ENCODE measurements at regions not wholly inside any gene's neighbourhood (a gene's known extent, or its start where the extent isn't known, plus 50 kb on each side); places are given as distances from the start of the nearest gene placed in this dataset.
"Not testable (repeated sequence)": the region's sequence is repeated elsewhere in the genome, so short reads cannot be mapped to it uniquely, and the experiment has no call there.

DNA sequence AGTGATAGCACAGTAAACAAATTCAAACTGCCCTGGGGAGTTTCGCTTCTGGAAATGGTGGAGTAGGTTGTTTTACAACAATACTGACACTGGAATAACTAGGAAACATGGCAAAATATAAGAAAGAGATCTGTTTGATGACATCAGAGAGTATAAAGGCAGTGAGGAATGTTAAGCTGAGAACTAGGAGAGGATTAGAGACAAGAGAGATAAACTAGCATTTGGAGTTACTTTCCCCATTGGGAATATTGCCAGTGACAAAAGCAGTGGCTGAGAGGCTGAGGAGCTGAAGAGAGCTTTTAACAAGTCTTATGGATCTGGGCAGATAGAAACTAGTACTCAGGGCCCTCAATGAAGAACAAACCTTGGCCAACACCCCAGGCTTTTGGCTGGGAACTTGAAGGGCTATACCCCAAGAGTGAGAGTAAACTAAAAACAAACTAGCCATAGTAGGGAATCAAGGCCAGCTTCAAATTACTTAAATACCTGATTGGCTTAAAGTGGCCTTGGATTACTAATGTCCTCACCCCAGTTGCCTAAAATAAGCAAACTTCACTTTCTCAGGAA, 280.4 kb downstream of the KLF13 start:
- DNase-seq (ENCODE audit: low read depth) = peak; percentile 29
- no peak overlapping the region for H3K4me3 ChIP-seq (ENCODE audit: low read length)
- TF ChIP-seq, protein P1, sequence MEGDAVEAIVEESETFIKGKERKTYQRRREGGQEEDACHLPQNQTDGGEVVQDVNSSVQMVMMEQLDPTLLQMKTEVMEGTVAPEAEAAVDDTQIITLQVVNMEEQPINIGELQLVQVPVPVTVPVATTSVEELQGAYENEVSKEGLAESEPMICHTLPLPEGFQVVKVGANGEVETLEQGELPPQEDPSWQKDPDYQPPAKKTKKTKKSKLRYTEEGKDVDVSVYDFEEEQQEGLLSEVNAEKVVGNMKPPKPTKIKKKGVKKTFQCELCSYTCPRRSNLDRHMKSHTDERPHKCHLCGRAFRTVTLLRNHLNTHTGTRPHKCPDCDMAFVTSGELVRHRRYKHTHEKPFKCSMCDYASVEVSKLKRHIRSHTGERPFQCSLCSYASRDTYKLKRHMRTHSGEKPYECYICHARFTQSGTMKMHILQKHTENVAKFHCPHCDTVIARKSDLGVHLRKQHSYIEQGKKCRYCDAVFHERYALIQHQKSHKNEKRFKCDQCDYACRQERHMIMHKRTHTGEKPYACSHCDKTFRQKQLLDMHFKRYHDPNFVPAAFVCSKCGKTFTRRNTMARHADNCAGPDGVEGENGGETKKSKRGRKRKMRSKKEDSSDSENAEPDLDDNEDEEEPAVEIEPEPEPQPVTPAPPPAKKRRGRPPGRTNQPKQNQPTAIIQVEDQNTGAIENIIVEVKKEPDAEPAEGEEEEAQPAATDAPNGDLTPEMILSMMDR (conservative IDR thresholded peaks at IDR 0.05; ENCODE audit: low read depth, low read length) = no peak

DNA sequence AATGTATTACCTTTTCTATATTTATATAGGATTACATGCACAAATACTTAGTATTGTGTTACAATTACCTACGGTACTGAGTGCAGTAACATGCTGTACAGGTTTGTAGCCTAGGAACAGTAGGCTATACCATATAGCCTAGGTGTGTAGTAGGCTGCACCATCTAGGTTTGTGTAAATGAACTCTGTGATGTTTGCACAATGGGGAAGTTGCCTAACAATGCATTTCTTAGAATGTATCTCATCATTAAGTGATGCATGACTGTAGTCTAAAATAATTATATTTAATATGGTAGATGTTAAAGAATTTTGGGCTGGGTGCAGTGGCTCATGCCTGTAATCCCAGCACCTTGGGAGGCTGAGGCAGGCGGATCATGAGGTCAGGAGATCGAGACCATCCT, 281.0 kb downstream of the KLF13 start:
- TF ChIP-seq, protein P1 (conservative IDR thresholded peaks at IDR 0.05; ENCODE audit: low read depth, low read length) = no peak
- no peak overlapping the region for H3K4me3 ChIP-seq (ENCODE audit: low read length)
- no peak for DNase-seq (ENCODE audit: low read depth)

DNA sequence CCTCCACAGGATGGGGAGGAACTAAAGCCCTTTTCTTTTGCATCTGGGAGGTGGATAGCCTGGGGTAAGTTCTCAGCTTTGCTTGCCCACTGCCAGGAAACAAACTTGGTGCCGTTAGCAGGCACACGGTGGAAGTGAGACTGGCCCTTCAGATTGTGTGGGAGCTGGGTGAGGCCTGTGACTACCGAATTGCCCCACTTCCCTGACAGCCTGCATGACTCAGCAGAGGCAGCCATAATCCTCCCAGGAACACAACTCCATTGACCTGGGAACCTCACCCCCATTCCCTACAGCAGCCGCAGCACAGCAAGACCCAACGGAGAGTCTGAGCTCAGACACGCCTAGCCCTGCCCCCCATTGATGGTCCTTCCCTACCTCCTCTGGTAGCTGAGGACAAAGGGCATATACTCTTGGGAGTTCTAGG, 282.6 kb downstream of the KLF13 start:
- TF ChIP-seq, protein P1 (conservative IDR thresholded peaks at IDR 0.05; ENCODE audit: low read depth, low read length) = no peak
- no peak for DNase-seq (ENCODE audit: low read depth)
- H3K4me3 ChIP-seq (ENCODE audit: low read length) = no peak overlapping the region

DNA sequence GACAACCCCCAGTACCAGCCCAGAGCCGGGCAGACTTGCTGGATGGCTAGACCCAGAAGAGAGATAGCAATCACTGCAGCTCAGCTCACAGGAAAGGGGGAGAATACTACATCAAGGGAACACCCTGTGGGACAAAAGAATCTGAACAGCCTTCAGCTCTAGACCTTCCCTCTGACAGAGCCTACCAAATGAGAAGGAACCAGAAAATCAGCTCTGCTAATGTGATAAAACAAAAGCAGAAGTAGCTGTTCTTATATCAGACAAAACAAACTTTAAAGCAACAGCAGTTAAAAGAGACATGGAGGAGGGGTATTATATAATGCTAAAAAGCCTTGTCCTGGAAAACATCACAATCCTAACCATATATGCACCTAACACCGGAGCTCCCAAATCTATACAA, 283.3 kb downstream of the KLF13 start:
- DNase-seq (ENCODE audit: low read depth) = no peak

DNA sequence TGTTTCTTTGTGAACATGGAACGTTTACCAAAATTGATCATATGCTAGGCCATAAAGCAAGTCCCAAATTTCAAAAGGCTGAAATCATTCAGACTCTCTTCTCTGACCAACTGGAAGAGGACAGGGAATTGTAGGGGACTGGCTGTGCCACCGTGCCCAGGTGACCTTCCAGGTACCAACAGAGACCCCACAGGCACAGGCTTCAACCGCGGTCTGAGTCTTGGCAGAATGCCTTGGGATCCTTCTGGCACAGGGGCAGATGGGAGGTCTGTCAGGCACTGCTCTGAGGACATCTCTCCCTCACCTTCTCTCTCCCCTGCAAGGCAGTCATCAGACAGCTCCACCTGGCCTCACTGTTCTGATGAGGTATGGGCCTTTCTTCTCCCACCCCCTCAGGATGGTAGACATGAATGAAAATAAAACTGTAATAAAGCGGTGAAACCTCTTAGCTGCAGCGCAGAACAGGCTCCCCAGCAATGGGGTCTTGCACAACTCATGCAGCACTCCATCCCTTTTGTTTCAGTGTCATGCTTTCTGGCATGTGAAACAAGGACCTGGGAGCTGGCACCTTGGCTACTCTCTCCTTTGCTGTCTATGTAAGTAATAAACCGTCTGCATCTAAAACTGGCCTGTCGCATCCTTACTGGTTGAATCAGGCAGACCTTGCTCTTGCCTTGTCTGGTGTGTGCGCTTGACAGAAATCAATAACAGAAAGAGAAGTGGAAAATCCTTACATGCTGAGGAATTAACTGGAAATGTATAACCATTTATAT, 289.2 kb downstream of the KLF13 start:
- TF ChIP-seq, protein P1 (conservative IDR thresholded peaks at IDR 0.05; ENCODE audit: low read depth, low read length) = no peak
- H3K4me3 ChIP-seq (ENCODE audit: low read length) = no peak overlapping the region
- DNase-seq (ENCODE audit: low read depth) = no peak

More for the DNA sequence above, 283.3 kb downstream of the KLF13 start:
- TF ChIP-seq, protein P1 (conservative IDR thresholded peaks at IDR 0.05; ENCODE audit: low read depth, low read length) = no peak
- no peak overlapping the region for H3K4me3 ChIP-seq (ENCODE audit: low read length)

DNA sequence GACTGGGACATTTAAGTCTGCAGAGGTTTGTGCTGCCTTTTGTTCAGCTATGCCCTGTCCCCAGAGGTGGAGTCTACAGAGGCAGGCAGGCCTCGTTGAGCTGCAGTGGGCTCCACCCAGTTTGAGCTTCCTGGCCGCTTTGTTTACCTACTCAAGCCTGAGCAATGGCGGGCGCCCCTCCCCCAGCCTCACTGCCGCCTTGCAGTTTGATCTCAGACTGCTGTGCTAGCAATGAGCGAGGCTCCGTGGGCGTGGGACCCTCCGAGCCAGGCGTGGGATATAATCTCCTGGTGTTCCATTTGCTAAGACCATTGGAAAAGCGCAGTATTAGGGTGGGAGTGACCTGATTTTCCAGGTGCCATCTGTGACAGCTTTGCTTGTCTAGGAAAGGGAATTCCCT, 296.7 kb downstream of the KLF13 start:
- DNase-seq (ENCODE audit: low read depth); H3K4me3 ChIP-seq (ENCODE audit: low read length): not testable (repeated sequence)

DNA sequence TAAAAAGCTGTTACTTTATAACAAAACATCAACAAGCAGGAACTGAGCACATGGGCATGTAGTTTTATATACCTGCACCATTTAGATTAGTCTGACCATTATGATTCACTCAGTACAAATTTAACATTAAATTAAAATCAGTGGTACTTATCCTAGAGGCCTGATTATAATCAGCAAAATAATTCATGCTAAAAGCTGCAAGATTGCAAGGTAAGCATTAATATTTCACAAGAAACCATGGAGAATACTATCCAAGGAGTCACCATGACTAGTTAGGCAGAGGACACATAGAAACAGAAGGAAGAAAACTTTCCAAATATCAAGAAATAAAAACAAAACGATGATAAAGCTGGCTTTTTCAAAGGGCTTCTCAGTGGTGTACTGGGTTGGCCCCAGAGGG, 297.5 kb downstream of the KLF13 start:
- not testable (repeated sequence) for H3K4me3 ChIP-seq (ENCODE audit: low read length); DNase-seq (ENCODE audit: low read depth)

DNA sequence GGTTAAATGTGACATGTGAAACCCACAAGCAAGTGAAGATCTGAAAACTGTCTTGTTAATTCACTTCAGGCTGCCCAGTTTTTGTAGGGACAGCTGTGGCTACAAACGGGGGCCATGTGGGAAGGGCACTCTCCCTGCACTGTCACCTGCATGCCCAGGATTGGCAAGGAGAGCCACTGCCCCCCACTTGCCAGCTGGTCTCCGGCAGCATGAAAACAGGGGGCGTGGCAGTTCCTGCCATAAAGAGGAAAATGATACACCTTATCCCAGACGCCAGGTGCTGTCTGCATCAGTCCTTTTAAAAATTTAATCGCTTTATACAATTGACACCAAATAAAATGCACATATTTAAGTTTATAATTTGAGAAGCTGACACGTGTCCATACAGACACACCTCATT, 309.1 kb downstream of the KLF13 start:
- not testable (repeated sequence) for H3K4me3 ChIP-seq (ENCODE audit: low read length); DNase-seq (ENCODE audit: low read depth)

DNA sequence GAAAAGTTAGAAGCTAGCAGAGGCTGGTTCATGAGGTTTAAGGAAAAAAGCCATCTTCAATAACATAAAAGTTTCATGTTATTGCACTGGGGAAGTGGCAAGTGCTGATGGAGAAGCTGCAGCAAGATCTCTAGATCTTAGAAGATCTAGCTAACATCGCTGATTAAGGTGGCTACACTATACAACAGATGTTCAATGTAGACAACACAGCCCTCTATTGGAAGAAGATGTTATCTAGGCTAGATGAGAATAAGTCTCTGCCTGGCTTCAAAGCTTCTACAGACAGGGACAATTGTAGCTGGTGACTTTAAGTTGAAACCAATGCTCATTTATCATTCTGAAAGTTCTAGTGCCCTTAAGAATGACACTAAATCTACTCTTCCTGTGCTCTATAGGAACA, 310.3 kb downstream of the KLF13 start:
- not testable (repeated sequence) for H3K4me3 ChIP-seq (ENCODE audit: low read length); DNase-seq (ENCODE audit: low read depth)

DNA sequence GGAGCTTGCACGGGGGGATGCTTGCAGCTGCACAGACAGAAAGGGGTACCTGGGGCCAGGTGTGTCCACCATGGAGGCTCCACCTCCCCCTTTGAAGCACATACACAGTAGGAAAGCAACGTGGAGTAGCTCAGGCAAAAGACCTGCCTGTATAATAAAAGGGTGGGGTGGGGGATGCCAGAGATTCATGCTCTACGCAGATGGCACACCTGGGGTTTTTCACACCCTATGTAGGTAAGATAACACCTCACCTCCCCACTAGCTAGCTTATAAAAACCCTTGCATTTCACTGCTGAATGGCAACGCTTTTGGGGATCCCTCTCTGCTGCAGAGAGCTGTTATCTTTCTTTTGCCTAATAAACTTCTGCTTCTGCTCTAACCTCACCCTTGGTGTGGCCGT, 317.3 kb downstream of the KLF13 start:
- H3K4me3 ChIP-seq (ENCODE audit: low read length); DNase-seq (ENCODE audit: low read depth): not testable (repeated sequence)

DNA sequence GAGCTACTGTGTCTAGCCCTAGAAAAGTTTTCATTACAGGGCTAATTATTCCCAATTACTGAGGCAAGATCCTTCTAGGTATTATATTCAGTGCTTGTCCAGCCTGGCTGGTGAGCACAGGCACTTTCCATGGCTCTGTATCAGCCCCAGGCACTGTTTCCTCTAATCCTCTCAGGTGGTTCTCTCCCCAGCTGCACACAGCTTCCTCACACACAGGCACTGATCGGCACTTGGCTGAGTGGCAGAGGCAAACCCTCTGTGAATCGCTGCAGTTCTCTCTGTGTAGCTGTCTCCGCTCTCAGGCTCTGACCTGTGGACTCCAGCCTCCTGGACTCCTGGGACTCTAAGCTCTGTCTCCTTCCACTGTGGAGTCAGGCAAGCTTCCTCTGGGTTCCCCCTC, 318.1 kb downstream of the KLF13 start:
- H3K4me3 ChIP-seq (ENCODE audit: low read length); DNase-seq (ENCODE audit: low read depth): not testable (repeated sequence)

DNA sequence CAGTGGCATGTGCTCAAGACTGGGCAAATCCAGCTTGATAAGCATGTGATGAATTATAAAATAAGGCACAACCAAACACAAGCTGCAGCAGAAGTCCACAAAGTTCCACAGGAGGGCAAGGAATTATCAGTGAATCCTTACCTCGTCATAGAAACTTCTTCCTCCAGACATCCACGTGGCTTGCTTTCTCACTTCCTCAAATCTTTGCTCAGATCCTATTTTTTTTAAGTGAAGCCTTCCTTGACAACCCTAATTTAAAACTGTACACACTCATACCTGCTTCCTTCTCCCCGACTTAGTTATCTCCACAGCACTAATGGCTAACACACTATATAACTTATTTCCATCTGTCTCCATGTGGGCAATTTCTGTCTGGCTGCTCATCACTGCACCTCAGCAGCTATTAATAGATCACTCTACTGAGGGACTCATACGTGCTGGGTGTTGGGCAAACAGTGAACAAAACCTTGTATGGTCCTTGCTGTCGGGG, 320.7 kb downstream of the KLF13 start:
- not testable (repeated sequence) for H3K4me3 ChIP-seq (ENCODE audit: low read length); DNase-seq (ENCODE audit: low read depth)

DNA sequence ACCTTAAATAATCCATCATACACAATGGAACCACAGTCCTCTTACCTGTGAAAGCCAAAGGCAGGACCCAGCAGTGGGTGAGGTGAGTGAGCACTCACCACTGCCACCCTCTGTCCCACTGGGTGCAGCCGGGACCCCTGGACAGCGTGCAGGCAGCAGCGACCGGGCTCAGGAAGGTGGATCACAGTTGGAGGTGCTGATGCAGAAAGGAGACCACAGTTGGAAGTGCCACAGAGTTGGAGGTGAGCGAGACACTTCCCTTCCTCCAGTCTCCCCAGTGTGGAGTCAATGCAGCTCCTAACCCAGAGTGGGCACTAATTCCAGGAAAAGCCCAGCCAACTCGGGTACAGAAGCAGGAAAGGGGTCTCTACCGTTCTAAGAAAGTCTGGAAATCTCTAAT, 323.0 kb downstream of the KLF13 start:
- not testable (repeated sequence) for H3K4me3 ChIP-seq (ENCODE audit: low read length); DNase-seq (ENCODE audit: low read depth)

All from retinal pigment epithelial cell (primary cell).